IMR-90 (cell line): ENCODE measurements at regions not wholly inside any gene's neighbourhood (a gene's known extent, or its start where the extent isn't known, plus 50 kb on each side); places are given as distances from the start of the nearest gene placed in this dataset.

Experiments used
- ATAC-seq: fragments of 200-7000 bp; cut with Tn5 transposase; 2 replicates; pipeline ENCODE4 v1.9.1; 2020; ENCODE audit warnings: low read depth, mild to moderate bottlenecking, moderate library complexity
- BruUV-seq: library from RNA; stranded (reverse); fragments of 400-500 nt; replicated peaks from 2 replicates; lab custom pipeline; 2021; lab: Mats Ljungman, UMichigan
- CTCF ChIA-PET: fragments of 300-600 bp; formaldehyde crosslinking; extraction: SDS; loops from one replicate; lab custom pipeline; 2021; ENCODE audit warnings: antibody characterized with exemption; lab: Yijun Ruan, JAX
- POLR2A ChIA-PET: fragments of 300-600 bp; sonication (Branson Sonifier 250); formaldehyde crosslinking; loops from one replicate; lab custom pipeline; 2022; ENCODE audit warnings: antibody characterized with exemption; ENCODE audit not compliant: unreplicated experiment; lab: Charles Lee
- DNase-seq: peaks from one replicate; pipeline ENCODE4 v3.0.0; 2013
- H2AFZ ChIP-seq: replicated peaks from 2 replicates; pipeline ENCODE3; 2013; ENCODE audit warnings: low read length, mild to moderate bottlenecking; ENCODE audit not compliant: poor library complexity
- H2AK5ac ChIP-seq: 2 replicates; pipeline ENCODE4 v1.6.1; 2013; ENCODE audit warnings: low read depth, low read length, inconsistent platforms
- H2AK9ac ChIP-seq: replicated peaks from 2 replicates; pipeline ENCODE3; 2013; ENCODE audit warnings: mild to moderate bottlenecking, low read depth, low read length, moderate library complexity; ENCODE audit not compliant: poor library complexity
- H2BK120ac ChIP-seq: 2 replicates; pipeline ENCODE4 v1.6.1; 2013; ENCODE audit warnings: low read depth, low read length, inconsistent platforms
- H2BK15ac ChIP-seq: 3 replicates; pipeline ENCODE4 v1.6.1; 2013; ENCODE audit warnings: low read depth, low read length, inconsistent platforms
- H2BK20ac ChIP-seq: 2 replicates; pipeline ENCODE4 v1.6.1; 2013; ENCODE audit warnings: low read depth, mild to moderate bottlenecking, inconsistent platforms, low read length, moderate library complexity
- H2BK5ac ChIP-seq: 2 replicates; pipeline ENCODE4 v1.6.1; 2013; ENCODE audit warnings: mild to moderate bottlenecking, low read depth, low read length, inconsistent platforms; ENCODE audit not compliant: poor library complexity, severe bottlenecking
- H3K14ac ChIP-seq: replicated peaks from 2 replicates; pipeline ENCODE4 v1.6.1; 2013; ENCODE audit warnings: low read depth, low read length, inconsistent platforms
- H3K18ac ChIP-seq: 2 replicates; pipeline ENCODE4 v1.6.1; 2013; ENCODE audit warnings: low read depth, low read length, control low read depth
- H3K23ac ChIP-seq: 2 replicates; pipeline ENCODE4 v1.6.1; 2013; ENCODE audit warnings: low read depth, low read length, inconsistent platforms
- H3K27ac ChIP-seq: 2 replicates; pipeline ENCODE4 v1.5.1; 2013; ENCODE audit warnings: mild to moderate bottlenecking, control low read depth, low read length; ENCODE audit not compliant: insufficient read depth
- H3K27me3 ChIP-seq: 2 replicates; pipeline ENCODE4 v1.6.1; 2013; ENCODE audit warnings: low read length; ENCODE audit not compliant: control insufficient read depth, insufficient read depth
- H3K36me3 ChIP-seq: 2 replicates; pipeline ENCODE4 v1.6.1; 2013; ENCODE audit warnings: low read length, mixed read lengths; ENCODE audit not compliant: control insufficient read depth, insufficient read depth
- H3K4ac ChIP-seq: 2 replicates; pipeline ENCODE4 v1.6.1; 2013; ENCODE audit warnings: low read depth, low read length, inconsistent platforms
- H3K4me1 ChIP-seq: 2 replicates; pipeline ENCODE4 v1.6.1; 2013; ENCODE audit warnings: low read length, mixed read lengths; ENCODE audit not compliant: control insufficient read depth, insufficient read depth
- H3K4me2 ChIP-seq: 2 replicates; pipeline ENCODE4 v1.6.1; 2013; ENCODE audit warnings: low read depth, mild to moderate bottlenecking, control low read depth, low read length, moderate library complexity
- H3K4me3 ChIP-seq: 2 replicates; pipeline ENCODE4 v1.5.1; 2013; ENCODE audit warnings: low read depth, mild to moderate bottlenecking, control low read depth, low read length, moderate library complexity; ENCODE audit not compliant: insufficient read depth
- H3K56ac ChIP-seq: 2 replicates; pipeline ENCODE4 v1.6.1; 2013; ENCODE audit warnings: low read length, inconsistent platforms; ENCODE audit not compliant: insufficient read depth; ENCODE audit errors: extremely low read depth
- H3K79me1 ChIP-seq, 2 experiments: 2 replicates each; pipeline ENCODE4 v1.6.1; 2013; ENCODE audit warnings: low read length in 2 of 2, inconsistent platforms in 1 of 2, low read depth in 1 of 2
- H3K9ac ChIP-seq: 2 replicates; pipeline ENCODE4 v1.6.1; 2013; ENCODE audit warnings: low read depth, low read length, control low read depth
- H3K9me1 ChIP-seq: 2 replicates; pipeline ENCODE4 v1.6.1; 2013; ENCODE audit warnings: low read length, inconsistent platforms; ENCODE audit not compliant: insufficient read depth
- H3K9me3 ChIP-seq: 2 replicates; pipeline ENCODE4 v1.6.1; 2013; ENCODE audit warnings: low read length; ENCODE audit not compliant: control insufficient read depth, insufficient read depth
- H4K20me1 ChIP-seq: 2 replicates; pipeline ENCODE4 v1.6.1; 2013; ENCODE audit warnings: low read length, inconsistent platforms; ENCODE audit not compliant: insufficient read depth
- H4K5ac ChIP-seq: 2 replicates; pipeline ENCODE4 v1.6.1; 2013; ENCODE audit warnings: mild to moderate bottlenecking, low read depth, low read length, control low read depth
- H4K8ac ChIP-seq, 2 experiments: 2 replicates each; pipeline ENCODE4 v1.6.1; 2013; ENCODE audit warnings: low read depth in 2 of 2, low read length in 2 of 2, control low read depth in 1 of 2, inconsistent platforms in 1 of 2
- H4K91ac ChIP-seq: 2 replicates; pipeline ENCODE4 v1.6.1; 2013; ENCODE audit warnings: low read depth, low read length, inconsistent platforms; ENCODE audit not compliant: insufficient read depth
- BHLHE40 ChIP-seq: fragments of 150-350 bp; IDR thresholded peaks from 2 replicates; pipeline ENCODE4 v1.6.1; 2016; ENCODE audit warnings: mild to moderate bottlenecking, low read depth, low read length
- CEBPB ChIP-seq: IDR thresholded peaks from 2 replicates; pipeline ENCODE4 v1.6.1; 2012; ENCODE audit warnings: low read depth, low read length, improper control_type of control experiment
- CHD1 ChIP-seq: IDR thresholded peaks from 2 replicates; pipeline ENCODE4 v1.6.1; 2012; ENCODE audit warnings: low read depth, low read length, improper control_type of control experiment
- CTCF ChIP-seq: conservative IDR thresholded peaks from 2 replicates; pipeline ENCODE4 v1.5.1; 2012; ENCODE audit warnings: mild to moderate bottlenecking, low read depth, low read length, improper control_type of control experiment
- ELK1 ChIP-seq: fragments of 150-350 bp; IDR thresholded peaks from 2 replicates; pipeline ENCODE4 v1.6.1; 2016; ENCODE audit warnings: low read depth, mild to moderate bottlenecking, low read length, moderate library complexity, borderline replicate concordance
- FOS ChIP-seq: fragments of 150-350 bp; IDR thresholded peaks from 2 replicates; pipeline ENCODE4 v1.6.1; 2016; ENCODE audit warnings: low read depth, low read length
- MAFK ChIP-seq: IDR thresholded peaks from 2 replicates; pipeline ENCODE4 v1.6.1; 2012; ENCODE audit warnings: low read depth, low read length, improper control_type of control experiment
- MAZ ChIP-seq: IDR thresholded peaks from 2 replicates; pipeline ENCODE4 v1.6.1; 2012; ENCODE audit warnings: low read depth, mild to moderate bottlenecking, low read length, improper control_type of control experiment, moderate library complexity, borderline replicate concordance
- MXI1 ChIP-seq: IDR thresholded peaks from 2 replicates; pipeline ENCODE4 v1.6.1; 2012; ENCODE audit warnings: low read depth, mild to moderate bottlenecking, low read length, moderate library complexity, borderline replicate concordance
- NFE2L2 ChIP-seq: fragments of 150-350 bp; IDR thresholded peaks from 2 replicates; pipeline ENCODE4 v1.6.1; 2016; ENCODE audit warnings: low read depth, mild to moderate bottlenecking, low read length
- POLR2A ChIP-seq: IDR thresholded peaks from 2 replicates; pipeline ENCODE4 v1.6.1; 2012; ENCODE audit warnings: mild to moderate bottlenecking, low read depth, low read length
- RAD21 ChIP-seq: IDR thresholded peaks from 2 replicates; pipeline ENCODE4 v1.6.1; 2012; ENCODE audit warnings: low read length, improper control_type of control experiment
- RCOR1 ChIP-seq: IDR thresholded peaks from 2 replicates; pipeline ENCODE4 v1.6.1; 2012; ENCODE audit warnings: mild to moderate bottlenecking, low read length, improper control_type of control experiment; ENCODE audit not compliant: insufficient replicate concordance
- RFX5 ChIP-seq: IDR thresholded peaks from 2 replicates; pipeline ENCODE4 v1.8.0; 2012; ENCODE audit warnings: low read depth, mild to moderate bottlenecking, low read length, moderate library complexity
- SMC3 ChIP-seq: fragments of 150-350 bp; IDR thresholded peaks from 2 replicates; pipeline ENCODE4 v1.6.1; 2016; ENCODE audit warnings: low read depth, mild to moderate bottlenecking, antibody characterized with exemption, low read length, moderate library complexity
- USF2 ChIP-seq: fragments of 150-350 bp; IDR thresholded peaks from 2 replicates; pipeline ENCODE4 v1.6.1; 2017; ENCODE audit warnings: mild to moderate bottlenecking, antibody characterized with exemption, low read length, low read depth
- WGBS, 2 experiments: methylation state at CpG; one replicate each; pipeline versions ENCODE4 v1.1.5 to v1.1.7; 2013; ENCODE audit warnings: missing lambda C conversion rate in 2 of 2; ENCODE audit not compliant: insufficient read length in 1 of 2; ENCODE audit errors: extremely low coverage in 2 of 2; 5-methylcytosine and 5-hydroxymethylcytosine counted together
- dilution Hi-C: fragments of 300-500 bp; cut with HindIII; formaldehyde crosslinking; loops from one replicate; pipeline ENCODE4 v1.14.3; 2018; ENCODE audit warnings: low sequenced_read_pairs; ENCODE audit not compliant: unreplicated experiment
- in situ Hi-C: fragments of 300-500 bp; cut with MboI; formaldehyde crosslinking; loops from 3 replicates; pipeline ENCODE4 v1.14.3; 2019; ENCODE audit warnings: low sequenced_read_pairs, inconsistent platforms, mixed read lengths
- intact Hi-C: fragments of 100-400 bp; cut with micrococcal nuclease; formaldehyde crosslinking; loops from 2 replicates; pipeline ENCODE4 v1.10.0; 2022

GRCh38 chr11:110837603-110838002 is 125.4 kb upstream of the ARHGAP20 start:
- no TSS peak for BruUV-seq
- H4K8ac ChIP-seq, result no peak overlapping the region
- ChIA-PET POLR2A (no interaction called here), CTCF (no interaction called here)
- H3K4me3 ChIP-seq, result no peak overlapping the region
- intact Hi-C loops (no loop called here), in situ Hi-C loops (no loop called here), dilution Hi-C loops (no loop called here)
- H3K4me2 ChIP-seq, result no peak overlapping the region
- H3K18ac ChIP-seq, result no peak overlapping the region
- no peaks in the 10 kb centered on the region for H4K20me1 ChIP-seq
- H3K9me1 ChIP-seq, result peaks cover 5% of the 10 kb centered on the region
- no peak overlapping the region for H2AFZ ChIP-seq
- H3K4me1 ChIP-seq, result peaks cover 1% of the 10 kb centered on the region; the same call in 1 of the 2 replicates
- H3K56ac ChIP-seq, result no peak overlapping the region
- no peaks in the 10 kb centered on the region for H3K9me3 ChIP-seq
- H3K4ac ChIP-seq, result no peak overlapping the region
- DNase-seq (no peak), ATAC-seq (no peak)
- no peaks in the 10 kb centered on the region for H3K36me3 ChIP-seq
- no peaks in the 10 kb centered on the region for H3K79me1 ChIP-seq
- no CpG with 5 or more reads among the region's 3 CpGs for WGBS, 2 experiments
- TF ChIP-seq POLR2A (no peak), CHD1 (no peak), RFX5 (no peak), RCOR1 (no peak), NFE2L2 (no peak), MAZ (no peak), SMC3 (no peak), ELK1 (no peak), BHLHE40 (no peak), USF2 (no peak), MAFK (no peak), CTCF (no peak), FOS (no peak), CEBPB (no peak), RAD21 (no peak), MXI1 (no peak)
- no peak overlapping the region for H4K5ac ChIP-seq
- H2BK5ac ChIP-seq, result no peak overlapping the region
- H2AK9ac ChIP-seq, result no peak overlapping the region
- H3K27me3 ChIP-seq, result no peaks in the 10 kb centered on the region
- H2AK5ac ChIP-seq, result no peak overlapping the region
- no peak overlapping the region for H2BK15ac ChIP-seq
- no peak overlapping the region for H3K9ac ChIP-seq
- no peak overlapping the region for H2BK20ac ChIP-seq
- H4K91ac ChIP-seq, result no peak overlapping the region
- H3K27ac ChIP-seq, result no peak overlapping the region
- no peak overlapping the region for H2BK120ac ChIP-seq
- no peak overlapping the region for H3K23ac ChIP-seq
- no peak overlapping the region for H3K14ac ChIP-seq
